OCI-LY3 (cell line): ENCODE measurements at regions not wholly inside any gene's neighbourhood (a gene's known extent, or its start where the extent isn't known, plus 50 kb on each side); places are given as distances from the start of the nearest gene placed in this dataset.

Experiments used
- CTCF ChIP-seq: fragments of 200-600, 300-600 bp; sonication (generic); IDR thresholded peaks from 2 replicates; pipeline ENCODE4 v1.5.1; 2014; ENCODE audit warnings: antibody characterized with exemption, low read length, low read depth
- EZH2phosphoT487 ChIP-seq: fragments of 200-600 bp; shearing (Covaris generic); IDR thresholded peaks from 2 replicates; pipeline ENCODE4 v1.6.1; 2018; ENCODE audit warnings: antibody characterized with exemption, mixed run types, low read depth

- TF ChIP-seq CTCF (no peak), EZH2phosphoT487 (no peak)
These were observed 60.1 kb downstream of the FSCB start for GRCh38 chr14:44446965-44447364.
